ENCODE measurements at regions not wholly inside any gene's neighbourhood (a gene's known extent, or its start where the extent isn't known, plus 50 kb on each side); places are given as distances from the start of the nearest gene placed in this dataset.

DNA sequence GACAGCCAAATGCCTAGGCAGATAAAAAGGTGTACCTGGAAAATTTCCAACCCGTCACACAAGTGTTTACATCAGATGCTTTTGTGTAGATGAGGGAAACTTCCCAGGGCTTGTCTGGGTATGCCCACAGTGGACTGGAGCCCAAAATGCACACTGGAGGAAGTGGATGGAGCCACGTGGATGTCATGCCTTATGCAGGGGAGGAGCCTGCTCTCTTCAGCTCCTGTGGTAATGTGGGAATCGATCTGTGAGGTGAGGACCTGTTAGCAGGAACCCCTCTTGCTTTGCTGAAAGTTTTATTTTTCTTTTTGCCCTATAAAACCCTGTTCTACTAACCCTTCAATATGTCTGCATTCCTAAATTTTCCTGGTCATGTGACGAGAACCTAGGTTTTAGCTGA, 439.2 kb upstream of the CDH9 start:
- FAIRE-seq (no peak), DNase-seq (ENCODE audit: low read depth in 1 of 2, low spot score in 2 of 2) (no peak)
- CTCF ChIA-PET (ENCODE audit: partially characterized antibody), result interaction anchor here (0.6 kb wide), 1 partner anchor 679 kb away, joined by 3 read pairs; no protein-coding TSS in a partner anchor
- no peak overlapping the region for H3K4me3 ChIP-seq (ENCODE audit: extremely low read depth in 1 of 4, insufficient read depth in 2 of 4, low read depth in 3 of 4, low read length in 4 of 4)
- H3K9ac ChIP-seq (replicated peaks in 1 of 4; ENCODE audit: extremely low read depth in 1 of 4, low read depth in 3 of 4, low read length in 3 of 4), result no peak overlapping the region
- H2AK5ac ChIP-seq (ENCODE audit: low read depth, low read length), result no peak overlapping the region
- H3K4me2 ChIP-seq (ENCODE audit: insufficient read depth in 1 of 2, low read depth in 2 of 2, low read length in 2 of 2), result no peak overlapping the region
- no peaks in the 10 kb centered on the region for H3K27me3 ChIP-seq (replicated peaks in 1 of 4; ENCODE audit: control insufficient read depth in 3 of 4, extremely low read depth in 1 of 4, insufficient read depth in 3 of 4, low read length in 3 of 4)
- no peak overlapping the region for H2BK5ac ChIP-seq (ENCODE audit: low read depth, low read length)
- peaks cover 2 to 3% of the 10 kb centered on the region in 2 experiments for H4K20me1 ChIP-seq (replicated peaks in 1 of 2; ENCODE audit: control insufficient read depth in 1 of 2, insufficient read depth in 2 of 2, low read length in 2 of 2)
- no peak overlapping the region for H2BK20ac ChIP-seq (ENCODE audit: low read length)
- no peak overlapping the region for H2AFZ ChIP-seq (ENCODE audit: low read length)
- H3K36me3 ChIP-seq (ENCODE audit: control insufficient read depth in 2 of 4, insufficient read depth in 4 of 4, low read length in 3 of 4), result peaks cover 24 to 73% (median 32%) of the 10 kb centered on the region in 4 experiments
- peaks cover 24 to 29% of the 10 kb centered on the region in 2 experiments for H3K9me3 ChIP-seq (ENCODE audit: insufficient read depth in 2 of 2, low read depth in 1 of 2, low read length in 1 of 2)
- no peak overlapping the region for H3K14ac ChIP-seq (ENCODE audit: insufficient read length)
- H3K79me1 ChIP-seq (ENCODE audit: low read depth, low read length), result no peaks in the 10 kb centered on the region
- H2BK120ac ChIP-seq (replicated peaks; ENCODE audit: low read depth, low read length), result no peak overlapping the region
- no peak overlapping the region for H3K4ac ChIP-seq (replicated peaks; ENCODE audit: insufficient read length, low read depth, low read length)
- H3K79me2 ChIP-seq (ENCODE audit: control insufficient read depth in 1 of 2, insufficient read depth in 2 of 2, low read length in 2 of 2), result peaks cover 9 to 45% of the 10 kb centered on the region in 2 experiments; a peak in 3 of 4 replicates
- H2BK15ac ChIP-seq (ENCODE audit: low read length), result no peak overlapping the region
- H3K56ac ChIP-seq (replicated peaks; ENCODE audit: insufficient read length, low read depth, low read length), result no peak overlapping the region
- no peak overlapping the region for H4K5ac ChIP-seq (ENCODE audit: insufficient read length, low read depth, low read length)
- POLR2A ChIA-PET (ENCODE audit: partially characterized antibody), result no interaction called here
- H3K23ac ChIP-seq (ENCODE audit: insufficient read length), result no peak overlapping the region
- H3K18ac ChIP-seq (ENCODE audit: extremely low read depth, low read length), result no peak overlapping the region
- TF ChIP-seq, protein P1, sequence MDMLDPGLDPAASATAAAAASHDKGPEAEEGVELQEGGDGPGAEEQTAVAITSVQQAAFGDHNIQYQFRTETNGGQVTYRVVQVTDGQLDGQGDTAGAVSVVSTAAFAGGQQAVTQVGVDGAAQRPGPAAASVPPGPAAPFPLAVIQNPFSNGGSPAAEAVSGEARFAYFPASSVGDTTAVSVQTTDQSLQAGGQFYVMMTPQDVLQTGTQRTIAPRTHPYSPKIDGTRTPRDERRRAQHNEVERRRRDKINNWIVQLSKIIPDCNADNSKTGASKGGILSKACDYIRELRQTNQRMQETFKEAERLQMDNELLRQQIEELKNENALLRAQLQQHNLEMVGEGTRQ (IDR thresholded peaks at IDR 0.05; ENCODE audit: low read length), result no peak
- TF ChIP-seq RXRA (IDR thresholded peaks at IDR 0.05; ENCODE audit: insufficient read depth, low read depth, low read length) (no peak), POLR2AphosphoS5 (IDR thresholded peaks at IDR 0.05; ENCODE audit: low read depth, low read length) (peak; percentile 82; the same call in 1 of the 2 replicates), MAFK (IDR thresholded peaks at IDR 0.05; ENCODE audit: low read depth, low read length) (no peak)
- no peaks in the 10 kb centered on the region for H3K23me2 ChIP-seq (ENCODE audit: low read depth, low read length)
- no peak overlapping the region for H4K91ac ChIP-seq (replicated peaks; ENCODE audit: insufficient read length, low read length)
- no peak overlapping the region for H3K27ac ChIP-seq (ENCODE audit: low read depth, low read length)
- H2BK12ac ChIP-seq (ENCODE audit: low read depth, low read length), result no peak overlapping the region
- no peaks in the 10 kb centered on the region for H3K4me1 ChIP-seq (replicated peaks in 1 of 4; ENCODE audit: control insufficient read depth in 3 of 4, insufficient read depth in 4 of 4, low read length in 3 of 4)
- 84% methylated on average over 4 of the region's 4 CpGs; no CpG with 5 or more reads in 1 of the 2 experiments for WGBS, 2 experiments (ENCODE audit: extremely low coverage in 1 of 2, insufficient coverage in 1 of 2, insufficient read length in 1 of 2, insufficient replicate concordance in 2 of 2, low coverage in 1 of 2, low lambda C conversion rate in 2 of 2, missing lambda C conversion rate in 1 of 2)
- H4K8ac ChIP-seq (ENCODE audit: extremely low read depth, insufficient read depth, low read length), result no peak overlapping the region

Data from H1 (cell line).